Sciatic nerve (tissue), 2 donors: ENCODE measurements at regions not wholly inside any gene's neighbourhood (a gene's known extent, or its start where the extent isn't known, plus 50 kb on each side); places are given as distances from the start of the nearest gene placed in this dataset.
"Not testable (repeated sequence)": the region's sequence is repeated elsewhere in the genome, so short reads cannot be mapped to it uniquely, and the experiment has no call there.

Experiments used
- ATAC-seq: fragments of 200-7000 bp; cut with Tn5 transposase; one replicate; pipeline ENCODE4 v1.9.1; 2020; ENCODE audit warnings: mild to moderate bottlenecking, moderate library complexity
- DNase-seq: peaks from one replicate; pipeline ENCODE4 v3.0.0-alpha.2; 2020; ENCODE audit warnings: low spot score
- intact Hi-C: fragments of 100-400 bp; cut with DNase I; formaldehyde crosslinking; loops from one replicate; pipeline ENCODE4 v1.14.2; 2022
- donor health status: DM: no; HTN: no; CAD: no.
- donor health status: DM: no; HTN: no; CAD: no.

GRCh38 chr20:36082315-36082915 is 72.1 kb upstream of the EPB41L1 start:
- ATAC-seq (no peak), DNase-seq (no peak)

DNA sequence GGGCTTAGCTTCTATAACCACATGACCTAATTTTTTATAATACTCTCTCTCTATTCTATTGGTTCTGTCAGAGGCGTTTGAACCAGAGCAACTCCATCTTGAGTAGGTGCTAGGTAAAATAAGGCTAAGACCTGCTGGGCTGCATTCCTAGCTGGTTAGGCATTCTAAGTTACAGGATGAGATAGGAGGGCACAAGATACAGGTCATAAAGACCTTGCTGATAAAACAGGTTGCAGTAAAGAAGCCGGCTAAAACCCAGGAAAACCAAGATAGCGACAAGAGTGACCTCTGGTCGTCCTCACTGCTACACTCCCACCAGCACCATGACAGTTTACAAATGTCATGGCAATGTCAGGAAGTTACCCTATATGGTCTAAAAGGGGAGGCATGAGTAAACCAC is 71.3 kb upstream of the EPB41L1 start:
- ATAC-seq, intact Hi-C loops, DNase-seq: not testable (repeated sequence)

More at GRCh38 chr20:36082315-36082915, 72.1 kb upstream of the EPB41L1 start:
- intact Hi-C loops: no loop called here

- no peak for ATAC-seq
- DNase-seq: no peak
- intact Hi-C loops: no loop called here
Measured at GRCh38 chr20:36084356-36084755, 70.2 kb upstream of the EPB41L1 start.

GRCh38 chr20:36084897-36085613 is 69.5 kb upstream of the EPB41L1 start:
- DNase-seq: no peak
- intact Hi-C loops: no loop called here

DNA sequence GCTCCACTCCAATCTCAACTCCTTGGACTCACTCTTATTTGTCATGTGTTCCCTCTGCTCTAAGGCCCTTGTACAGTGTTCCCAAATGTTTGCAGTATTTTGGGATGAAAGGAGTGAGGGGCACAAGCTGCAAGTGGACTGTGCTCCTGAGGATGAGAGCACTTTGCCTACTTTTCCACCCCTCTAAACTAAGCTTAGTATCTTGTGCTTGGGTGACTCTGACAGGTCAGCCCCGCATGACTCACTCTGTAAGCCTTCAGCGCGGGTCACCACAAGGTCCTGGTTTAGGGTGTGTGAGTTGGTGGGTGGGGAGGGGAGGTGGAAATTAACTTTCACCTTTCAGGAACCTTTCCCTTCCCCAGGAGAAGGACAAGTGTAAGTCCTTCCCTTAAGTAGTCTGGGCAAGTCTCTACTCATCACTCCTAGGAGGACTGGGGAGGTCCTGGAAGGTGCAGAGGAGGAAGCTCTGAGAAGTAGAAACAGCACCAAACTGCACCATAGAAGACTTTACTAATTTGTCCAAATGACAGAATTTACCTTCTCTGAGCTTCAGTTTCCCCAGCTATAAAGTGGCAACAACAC is 68.8 kb upstream of the EPB41L1 start:
- ATAC-seq (peak; percentile 57), DNase-seq (no peak)
- intact Hi-C loops: no loop called here

More at GRCh38 chr20:36084897-36085613, 69.5 kb upstream of the EPB41L1 start:
- peak; percentile 26 for ATAC-seq

DNA sequence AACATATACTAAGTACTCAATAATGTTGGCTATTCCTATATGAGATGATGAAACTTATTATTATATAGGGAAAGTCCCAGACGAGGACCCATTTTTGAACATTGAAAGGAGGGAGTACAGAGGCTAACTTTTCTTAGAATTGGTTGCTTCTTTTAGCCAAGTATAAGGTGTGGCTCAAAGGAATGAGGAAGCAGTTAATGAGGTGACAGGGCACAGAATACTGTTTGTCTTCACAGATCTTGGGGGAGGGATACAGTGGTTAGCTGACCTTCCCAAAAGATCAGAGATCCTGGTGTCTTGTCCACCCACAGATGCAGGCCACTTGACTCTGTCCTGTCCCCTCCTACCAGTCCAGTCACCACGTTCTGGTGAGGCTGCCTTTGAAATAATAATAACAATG is 67.8 kb upstream of the EPB41L1 start:
- intact Hi-C loops: no loop called here
- ATAC-seq: peak; percentile 54
- DNase-seq: no peak

DNA sequence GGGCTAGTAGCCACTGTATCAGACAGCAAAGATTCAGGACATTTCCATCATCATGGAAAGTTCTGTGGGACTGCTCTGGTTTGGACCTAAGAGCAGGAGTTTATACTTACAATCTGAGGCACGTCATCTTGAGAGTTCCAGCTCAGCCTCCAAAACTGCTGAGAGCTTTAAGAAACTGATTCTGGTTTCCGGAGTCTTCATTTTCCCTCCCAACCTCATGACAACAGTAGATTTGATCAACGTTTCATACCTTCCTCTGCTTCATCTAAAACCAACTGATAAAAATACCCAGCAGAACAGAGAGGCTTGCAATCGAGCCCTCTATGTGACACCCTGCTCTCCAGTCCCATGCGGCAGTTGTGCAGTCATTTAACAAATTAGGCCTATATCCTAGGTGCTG is 64.3 kb upstream of the EPB41L1 start:
- intact Hi-C loops: no loop called here
- no peak for DNase-seq
- ATAC-seq: no peak

GRCh38 chr20:36091561-36092397 is 62.8 kb upstream of the EPB41L1 start:
- intact Hi-C loops: no loop called here
- DNase-seq (peak; percentile 61), ATAC-seq (no peak)

DNA sequence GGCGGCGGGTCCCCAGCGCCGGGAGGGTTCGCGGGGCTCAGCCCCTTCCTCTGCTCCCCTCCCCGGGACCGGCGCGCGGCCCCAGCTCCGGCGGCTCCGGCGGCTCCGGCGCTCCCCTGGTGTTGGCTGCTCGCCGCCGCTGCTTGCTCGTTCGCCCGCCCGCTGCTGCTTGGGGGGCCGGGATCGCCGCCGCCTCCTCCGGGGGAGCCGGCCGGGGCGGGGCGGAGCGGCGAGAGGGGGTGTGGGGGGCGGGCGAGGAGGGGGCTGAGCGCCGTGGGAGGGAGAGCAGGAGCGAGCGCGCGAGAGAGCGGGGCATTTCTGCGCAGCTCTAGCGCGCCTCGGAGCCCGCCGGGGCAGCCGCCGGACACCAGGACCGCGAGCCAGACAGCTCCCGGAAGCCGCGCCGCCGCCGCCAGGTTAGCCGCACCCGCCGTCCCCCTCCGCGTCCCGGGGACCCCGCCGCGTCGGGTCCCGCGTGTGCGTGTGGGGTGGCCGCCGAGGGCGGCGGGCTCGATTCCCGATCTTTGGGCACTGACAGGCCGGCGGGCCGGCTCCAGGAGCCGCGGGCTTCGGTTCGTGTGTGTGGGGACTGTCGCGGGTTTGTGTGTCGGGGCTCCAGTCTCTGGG is 62.0 kb upstream of the EPB41L1 start:
- intact Hi-C loops: no loop called here
- ATAC-seq: no peak
- DNase-seq: peak; percentile 67

- peak; percentile 69 for ATAC-seq
- peak; percentile 75 for DNase-seq
- intact Hi-C loops: no loop called here
Measured at GRCh38 chr20:36093025-36093803, 61.3 kb upstream of the EPB41L1 start.

DNA sequence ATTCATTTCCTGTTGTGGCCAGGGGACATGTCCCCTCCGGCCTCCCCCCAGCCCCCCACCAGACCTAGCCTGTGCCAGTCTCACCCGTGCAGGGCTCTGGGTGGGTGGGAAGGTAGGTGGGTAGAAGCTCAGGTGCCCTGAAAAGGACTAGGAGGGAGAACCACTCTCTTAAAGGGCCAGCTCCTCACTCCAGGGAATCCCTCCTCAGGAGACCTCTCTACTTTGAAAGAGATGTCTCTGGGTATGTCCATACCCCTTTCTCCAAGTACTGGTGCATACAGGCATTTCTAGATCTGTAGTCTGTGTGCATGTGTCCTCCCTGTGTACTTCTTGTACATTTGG is 60.8 kb upstream of the EPB41L1 start:
- DNase-seq (no peak), ATAC-seq (peak; percentile 30)
- intact Hi-C loops: no loop called here

GRCh38 chr20:36094497-36094896 is 60.0 kb upstream of the EPB41L1 start:
- DNase-seq: no peak
- intact Hi-C loops: no loop called here
- ATAC-seq: peak; percentile 71

- ATAC-seq (no peak), DNase-seq (no peak)
- intact Hi-C loops: no loop called here
Measured at GRCh38 chr20:36096435-36096834, 58.1 kb upstream of the EPB41L1 start.

- intact Hi-C loops: no loop called here
- DNase-seq (no peak), ATAC-seq (no peak)
Measured at GRCh38 chr20:36097337-36098151, 57.0 kb upstream of the EPB41L1 start.

DNA sequence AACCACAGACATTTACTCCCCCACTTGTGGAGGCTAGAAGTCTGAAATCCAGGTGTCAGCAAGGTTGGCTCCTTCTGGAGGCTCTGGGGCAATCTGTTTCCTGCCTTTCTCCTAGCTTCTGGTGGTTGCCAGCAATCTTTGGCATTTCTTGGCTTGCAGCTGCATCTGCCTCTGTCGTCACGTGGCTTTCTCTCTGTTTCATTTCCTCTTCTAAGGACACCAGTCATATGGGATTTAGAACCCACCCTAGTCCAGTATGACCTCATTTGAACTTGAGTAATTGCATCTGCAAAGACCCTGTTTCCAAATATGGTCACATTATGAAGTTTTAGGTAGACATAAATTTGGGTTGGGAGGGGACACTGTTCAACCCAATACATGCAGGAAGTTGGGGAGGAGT is 56.2 kb upstream of the EPB41L1 start:
- ATAC-seq: peak; percentile 46
- DNase-seq: no peak
- intact Hi-C loops: no loop called here

DNA sequence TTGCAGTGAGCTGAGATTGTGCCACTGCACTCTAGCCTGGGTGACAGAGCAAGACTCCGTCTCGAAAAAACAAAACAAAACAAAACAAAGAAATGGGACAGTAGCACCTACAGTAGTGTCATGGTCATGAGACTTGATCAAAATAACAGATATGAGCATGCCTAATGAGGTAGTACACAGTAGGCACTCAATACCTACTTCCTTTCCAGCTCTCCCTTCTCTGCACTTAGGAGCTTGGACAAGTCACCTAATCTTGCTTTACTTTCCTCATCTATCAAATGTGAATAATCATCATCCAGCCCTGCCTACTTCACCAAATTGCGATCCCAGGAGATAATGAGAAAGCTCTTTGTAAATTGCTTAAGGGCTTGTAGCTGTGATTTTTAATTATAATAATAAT is 55.4 kb upstream of the EPB41L1 start:
- intact Hi-C loops: no loop called here
- DNase-seq (no peak), ATAC-seq (no peak)

DNA sequence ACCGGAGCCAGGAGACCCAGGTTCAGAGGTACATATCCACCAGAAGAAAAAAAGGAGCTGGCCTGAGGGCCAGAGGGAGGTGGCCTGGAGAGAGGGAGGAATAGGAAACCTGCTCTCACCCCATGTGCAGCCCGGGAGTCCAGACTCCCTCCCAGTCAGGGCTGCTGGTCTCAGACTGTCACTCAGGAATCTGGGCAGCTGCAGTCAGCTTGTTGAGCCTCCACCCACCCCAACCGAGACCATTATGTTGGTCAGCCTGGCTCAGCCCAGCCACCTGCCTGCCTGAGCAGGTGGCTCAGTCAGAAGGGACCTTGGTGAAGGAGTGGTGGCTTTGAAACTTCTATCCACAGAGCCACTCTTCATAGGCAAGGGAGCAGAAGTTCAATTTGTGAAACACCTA is 53.3 kb upstream of the EPB41L1 start:
- DNase-seq: no peak
- intact Hi-C loops: no loop called here
- ATAC-seq: no peak

GRCh38 chr20:36102306-36102705 is 52.2 kb upstream of the EPB41L1 start:
- DNase-seq (no peak), ATAC-seq (no peak)
- intact Hi-C loops: no loop called here
